ENCODE measurements at regions not wholly inside any gene's neighbourhood (a gene's known extent, or its start where the extent isn't known, plus 50 kb on each side); places are given as distances from the start of the nearest gene placed in this dataset.

GRCh38 chr9:14487547-14488185 lies 173.7 kb upstream of the NFIB start:
- H3K4me3 ChIP-seq (ENCODE audit: low read depth, low read length), result no peak overlapping the region
- no peak for TF ChIP-seq CTCF (conservative IDR thresholded peaks at IDR 0.05; ENCODE audit: low read depth, low read length)
- no peak for DNase-seq (ENCODE audit: low read depth)

- no peak overlapping the region for H3K4me3 ChIP-seq (ENCODE audit: low read depth, low read length)
- TF ChIP-seq CTCF (conservative IDR thresholded peaks at IDR 0.05; ENCODE audit: low read depth, low read length), result no peak
- no peak for DNase-seq (ENCODE audit: low read depth)
These were observed 171.4 kb upstream of the NFIB start for GRCh38 chr9:14485366-14485765.

- TF ChIP-seq CTCF (conservative IDR thresholded peaks at IDR 0.05; ENCODE audit: low read depth, low read length), result no peak
- H3K4me3 ChIP-seq (ENCODE audit: low read depth, low read length), result no peak overlapping the region
- no peak for DNase-seq (ENCODE audit: low read depth)
These were observed 168.9 kb upstream of the NFIB start for GRCh38 chr9:14482856-14483255.

- DNase-seq (ENCODE audit: low read depth), result no peak
- TF ChIP-seq CTCF (conservative IDR thresholded peaks at IDR 0.05; ENCODE audit: low read depth, low read length), result no peak
- no peak overlapping the region for H3K4me3 ChIP-seq (ENCODE audit: low read depth, low read length)
These were observed 166.6 kb upstream of the NFIB start for GRCh38 chr9:14480526-14480925.

GRCh38 chr9:14479163-14479560 lies 165.2 kb upstream of the NFIB start:
- no peak overlapping the region for H3K4me3 ChIP-seq (ENCODE audit: low read depth, low read length)
- TF ChIP-seq CTCF (conservative IDR thresholded peaks at IDR 0.05; ENCODE audit: low read depth, low read length), result no peak
- DNase-seq (ENCODE audit: low read depth), result no peak

- H3K4me3 ChIP-seq (ENCODE audit: low read depth, low read length), result no peak overlapping the region
- peak; percentile 8 for DNase-seq (ENCODE audit: low read depth)
- no peak for TF ChIP-seq CTCF (conservative IDR thresholded peaks at IDR 0.05; ENCODE audit: low read depth, low read length)
These were observed 164.5 kb upstream of the NFIB start for GRCh38 chr9:14478175-14479162.

Data from choroid plexus epithelial cell (primary cell).